Pulmonary artery endothelial cell (primary cell): ENCODE measurements at regions not wholly inside any gene's neighbourhood (a gene's known extent, or its start where the extent isn't known, plus 50 kb on each side); places are given as distances from the start of the nearest gene placed in this dataset.
"Not testable (repeated sequence)": the region's sequence is repeated elsewhere in the genome, so short reads cannot be mapped to it uniquely, and the experiment has no call there.

Experiments used
- DNase-seq: peaks from one replicate; pipeline ENCODE4 v3.0.0-alpha.2; 2011; ENCODE audit warnings: low read depth, low spot score

DNA sequence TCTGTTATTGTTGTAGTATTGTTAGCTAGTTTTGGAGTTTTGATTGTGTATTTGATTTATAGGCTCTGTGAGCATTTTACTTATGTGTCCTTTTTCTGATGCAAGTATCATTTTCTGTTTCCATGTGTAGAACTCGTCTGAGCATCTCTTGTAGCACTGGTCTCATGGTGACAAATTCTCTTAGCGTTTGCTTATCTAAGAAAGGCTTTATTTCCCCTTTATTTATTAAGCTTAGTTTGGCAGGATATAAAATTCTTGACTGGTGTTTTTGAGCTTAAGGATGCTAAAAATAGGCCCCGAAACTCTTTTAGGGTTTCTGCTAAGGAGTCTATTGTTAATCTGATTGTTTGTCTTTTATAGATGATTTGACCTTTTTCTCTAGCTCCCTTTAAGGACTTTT is 57.6 kb upstream of the THUMPD2 start:
- no peak for DNase-seq

DNA sequence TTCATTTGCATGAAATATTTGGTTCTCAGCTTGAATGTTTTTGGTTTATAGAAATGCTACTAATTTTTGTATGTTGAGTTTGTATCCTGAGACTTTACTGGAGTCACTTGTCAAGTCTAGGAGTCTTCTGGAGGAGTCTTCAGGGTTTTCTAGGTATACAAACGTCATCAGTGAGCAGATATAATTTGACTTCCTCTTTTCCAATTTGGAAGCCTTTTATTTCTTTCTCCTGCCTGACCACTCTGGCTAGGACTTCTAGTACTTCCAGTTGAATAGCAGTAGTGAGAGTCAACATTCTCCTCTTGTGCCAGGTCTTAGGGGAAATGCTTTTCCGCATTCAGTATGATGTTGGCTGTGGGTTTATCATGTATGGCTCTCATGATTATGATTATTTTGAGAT is 55.4 kb upstream of the THUMPD2 start:
- DNase-seq: no peak

DNA sequence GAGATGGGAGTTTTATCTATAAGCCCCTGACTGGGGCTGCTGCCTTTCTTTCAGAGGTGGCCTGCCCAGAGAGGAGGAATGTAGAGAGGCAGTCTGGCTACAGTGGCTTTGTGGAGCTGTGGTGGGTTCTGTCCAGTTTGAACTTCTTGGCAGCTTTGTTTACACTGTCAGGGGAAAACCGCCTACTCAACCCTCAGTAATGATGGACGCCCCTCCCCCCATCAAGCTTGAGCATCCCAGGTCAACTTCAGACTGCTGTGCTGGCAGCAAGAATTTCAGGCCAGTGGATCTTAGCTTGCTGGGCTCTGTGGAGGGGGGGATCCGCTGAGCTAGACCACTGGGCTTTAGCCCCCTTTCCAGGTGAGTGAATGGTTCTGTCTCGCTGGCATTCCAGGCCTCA is 51.6 kb upstream of the THUMPD2 start:
- DNase-seq: not testable (repeated sequence)
